K562 (cell line): ENCODE measurements at regions not wholly inside any gene's neighbourhood (a gene's known extent, or its start where the extent isn't known, plus 50 kb on each side); places are given as distances from the start of the nearest gene placed in this dataset.

Experiments
- ATAC-seq: fragments of 200-7000 bp; cut with Tn5 transposase; 3 replicates; pipeline ENCODE4 v1.9.1; 2020; ENCODE audit warnings: moderate library complexity
- BruUV-seq: library from RNA; stranded (reverse); fragments of 400-500 nt; replicated peaks from 2 replicates; lab custom pipeline; 2021; lab: Mats Ljungman, UMichigan
- CTCF ChIA-PET: fragments of 300-600 bp; formaldehyde crosslinking; extraction: SDS; loops from one replicate; lab custom pipeline; 2021; ENCODE audit warnings: low intra/inter-chr PET ratio; lab: Yijun Ruan, JAX
- POLR2A ChIA-PET: fragments of 300-600, 350-650 bp; sonication (Branson Sonifier 250); formaldehyde crosslinking; extraction: SDS; loops from one replicate; lab custom pipeline; 2021; ENCODE audit warnings: antibody characterized with exemption, inconsistent platforms; lab: Yijun Ruan, JAX
- DNase-seq, 4 experiments: peaks; one replicate each; pipeline versions ENCODE4 v3.0.0 to v3.0.0-alpha.2; 2011 to 2018; ENCODE audit warnings: low spot score in 3 of 4, mixed read lengths in 3 of 4; ENCODE audit errors: extremely low read depth in 1 of 4
- FAIRE-seq: peaks from 2 replicates; lab custom pipeline; 2011; peaks lifted over from hg19 to GRCh38; lab: Jason Lieb, UNC
- H2AFZ ChIP-seq: 2 replicates; pipeline ENCODE4 v1.6.0; 2011; ENCODE audit warnings: low read depth, low read length, control low read depth, inconsistent platforms
- H3K27ac ChIP-seq: fragments of 200-600 bp; 3 replicates; pipeline ENCODE4 v1.8.0; 2011; ENCODE audit warnings: low read depth, mild to moderate bottlenecking, control low read depth, inconsistent platforms, low read length, moderate library complexity, mixed read lengths; ENCODE audit errors: extremely low read depth
- H3K27me3 ChIP-seq, 2 experiments: fragments of 300-600 bp in 1 of 2; 2 replicates in 1 of 2; 3 replicates in 1 of 2; pipeline versions ENCODE4 v1.6.0 to v1.8.0; 2011; ENCODE audit warnings: inconsistent platforms in 2 of 2, low read length in 2 of 2, mild to moderate bottlenecking in 1 of 2, mixed read lengths in 1 of 2, moderate library complexity in 1 of 2; ENCODE audit not compliant: control insufficient read depth in 2 of 2, insufficient read depth in 2 of 2
- H3K36me3 ChIP-seq: fragments of 300-600 bp; 3 replicates; pipeline ENCODE4 v1.8.0; 2011; ENCODE audit warnings: mild to moderate bottlenecking, low read length, inconsistent platforms; ENCODE audit not compliant: control insufficient read depth, insufficient read depth
- H3K4me1 ChIP-seq, 2 experiments: fragments of 200-600 bp in 1 of 2; replicated peaks in 1 of 2; 2 replicates in 1 of 2; 3 replicates in 1 of 2; pipeline versions ENCODE4 v1.5.1 to v1.8.0; 2011; ENCODE audit warnings: inconsistent platforms in 2 of 2, low read length in 2 of 2, mild to moderate bottlenecking in 1 of 2, mixed read lengths in 1 of 2, moderate library complexity in 1 of 2; ENCODE audit not compliant: control insufficient read depth in 2 of 2, insufficient read depth in 2 of 2
- H3K4me2 ChIP-seq: 2 replicates; pipeline ENCODE4 v1.6.1; 2011; ENCODE audit warnings: low read length, control low read depth, inconsistent platforms, mixed read lengths; ENCODE audit not compliant: insufficient read depth
- H3K4me3 ChIP-seq: fragments of 200-600 bp; sonication (generic), shearing (Covaris generic); 2 replicates; pipeline ENCODE4 v1.5.1; 2016; ENCODE audit warnings: control low read depth, inconsistent platforms
- H3K79me2 ChIP-seq: fragments of 200-600 bp; 3 replicates; pipeline ENCODE4 v1.8.0; 2011; ENCODE audit warnings: low read length, inconsistent platforms; ENCODE audit not compliant: control insufficient read depth, insufficient read depth
- H3K9ac ChIP-seq, 2 experiments: 2 replicates each; pipeline versions ENCODE4 v1.6.0 to v1.6.1; 2011; ENCODE audit warnings: low read depth in 2 of 2, low read length in 2 of 2, control low read depth in 1 of 2, inconsistent platforms in 1 of 2, mild to moderate bottlenecking in 1 of 2, mixed read lengths in 1 of 2; ENCODE audit not compliant: insufficient read depth in 1 of 2
- H3K9me1 ChIP-seq: one replicate; pipeline ENCODE4 v1.6.0; 2011; ENCODE audit warnings: inconsistent platforms, mild to moderate bottlenecking, low read length, moderate library complexity; ENCODE audit not compliant: control insufficient read depth, insufficient read depth
- H3K9me3 ChIP-seq: replicated peaks from 2 replicates; pipeline ENCODE4 v1.5.1; 2011; ENCODE audit warnings: low read depth, low read length, inconsistent platforms; ENCODE audit not compliant: control insufficient read depth, insufficient read depth
- H4K20me1 ChIP-seq: replicated peaks from 2 replicates; pipeline ENCODE4 v1.6.1; 2011; ENCODE audit warnings: low read length, inconsistent platforms, mixed read lengths; ENCODE audit not compliant: control insufficient read depth, insufficient read depth
- E2F1 ChIP-seq: sonication (generic); formaldehyde crosslinking; IDR thresholded peaks from 2 replicates; pipeline ENCODE4 v1.8.1; 2023; ENCODE audit warnings: mild to moderate bottlenecking, missing genetic modification reagents, moderate library complexity
- FIP1L1 ChIP-seq: fragments of 200-400 bp; formaldehyde crosslinking; IDR thresholded peaks from 2 replicates; pipeline ENCODE4 v1.6.1; 2018; ENCODE audit warnings: mild to moderate bottlenecking, low read depth, low read length; ENCODE audit not compliant: poor library complexity, severe bottlenecking
- FOXA3 ChIP-seq, 2 experiments: fragments of 450-650 bp in 1 of 2; sonication (generic) in 1 of 2; formaldehyde crosslinking; IDR thresholded peaks in 1 of 2; conservative IDR thresholded peaks in 1 of 2; 2 replicates each; pipeline versions ENCODE4 v1.4.0 to v1.8.0; 2020 to 2022; ENCODE audit warnings: mild to moderate bottlenecking in 2 of 2, missing genetic modification reagents in 1 of 2
- GABPA ChIP-seq: fragments of 200-800 bp; sonication (Bioruptor generic); conservative IDR thresholded peaks from 2 replicates; pipeline ENCODE4 v1.6.1; 2016; ENCODE audit warnings: low read depth, missing genetic modification characterization, missing compliant biosample characterization
- GABPB2 ChIP-seq: fragments of 250-450 bp; sonication (Bioruptor Pico); conservative IDR thresholded peaks from 2 replicates; pipeline ENCODE4 v1.5.1; 2021; ENCODE audit warnings: mild to moderate bottlenecking
- HDAC1 ChIP-seq, 2 experiments: fragments of 450-650 bp; IDR thresholded peaks; 2 replicates each; pipeline ENCODE4 v1.6.1; 2016 to 2017; ENCODE audit warnings: inconsistent platforms in 1 of 2, mild to moderate bottlenecking in 1 of 2, moderate library complexity in 1 of 2
- HDAC3 ChIP-seq: fragments of 450-650 bp; IDR thresholded peaks from 2 replicates; pipeline ENCODE4 v1.6.1; 2018; ENCODE audit warnings: borderline replicate concordance, mild to moderate bottlenecking, moderate library complexity; ENCODE audit not compliant: partially characterized antibody
- HIVEP1 ChIP-seq: fragments of 250-450 bp; sonication (Bioruptor Pico); IDR thresholded peaks from 2 replicates; pipeline ENCODE4 v1.4.0; 2020; ENCODE audit warnings: mild to moderate bottlenecking
- HOXB6 ChIP-seq: fragments of 250-450 bp; sonication (Bioruptor Pico); IDR thresholded peaks from 2 replicates; pipeline ENCODE4 v1.5.1; 2022; ENCODE audit warnings: mild to moderate bottlenecking, borderline replicate concordance
- MCM3 ChIP-seq: fragments of 450-650 bp; IDR thresholded peaks from 2 replicates; pipeline ENCODE4 v1.6.1; 2016
- MYC ChIP-seq, 2 experiments: fragments of 250-450 bp in 1 of 2; sonication (Bioruptor Pico) in 1 of 2; IDR thresholded peaks; 2 replicates each; pipeline versions ENCODE4 v1.5.1 to v1.6.1; 2012 to 2021; ENCODE audit warnings: low read depth in 2 of 2, borderline replicate concordance in 1 of 2, improper control_type of control experiment in 1 of 2, low read length in 1 of 2, mild to moderate bottlenecking in 1 of 2, moderate library complexity in 1 of 2
- NR4A1 ChIP-seq, 2 experiments: fragments of 250-450 bp in 1 of 2; fragments of 450-650 bp in 1 of 2; sonication (Bioruptor Pico) in 1 of 2; IDR thresholded peaks; 2 replicates each; pipeline versions ENCODE4 v1.4.0 to v1.6.1; 2016 to 2020; ENCODE audit warnings: mild to moderate bottlenecking in 2 of 2, missing compliant biosample characterization in 1 of 2, missing genetic modification characterization in 1 of 2, moderate library complexity in 1 of 2
- XRCC3 ChIP-seq: fragments of 450-650 bp; IDR thresholded peaks from 2 replicates; pipeline ENCODE4 v1.6.1; 2017; ENCODE audit warnings: mild to moderate bottlenecking, moderate library complexity
- XRCC5 ChIP-seq: fragments of 200-400 bp; formaldehyde crosslinking; IDR thresholded peaks from 2 replicates; pipeline ENCODE4 v1.6.1; 2017; ENCODE audit warnings: low read depth, mild to moderate bottlenecking, low read length
- ZBTB17 ChIP-seq: fragments of 450-650 bp; formaldehyde crosslinking; IDR thresholded peaks from 2 replicates; pipeline ENCODE4 v1.4.0; 2020; ENCODE audit warnings: mild to moderate bottlenecking
- ZNF143 ChIP-seq: sonication (generic); formaldehyde crosslinking; IDR thresholded peaks from 2 replicates; pipeline ENCODE4 v1.9.0; 2022; ENCODE audit warnings: mild to moderate bottlenecking, missing genetic modification reagents
- WGBS: fragments of 100-300 bp; shearing (Covaris generic); methylation state at CpG from one replicate; pipeline ENCODE4 v1.1.6; 2016; ENCODE audit warnings: low coverage, mixed read lengths; ENCODE audit not compliant: insufficient coverage; ENCODE audit errors: missing lambda C conversion rate; 5-methylcytosine and 5-hydroxymethylcytosine counted together
- in situ Hi-C: fragments of 300-500 bp; cut with MboI; formaldehyde crosslinking; loops from 4 replicates; pipeline ENCODE4 v1.15.0; 2018; ENCODE audit warnings: inconsistent platforms, mixed read lengths
- intact Hi-C: fragments of 100-400 bp; cut with micrococcal nuclease; formaldehyde crosslinking; loops from 2 replicates; pipeline ENCODE4 v1.14.2; 2022

GRCh38 chr5:30768056-30768690, 425.3 kb upstream of the CDH6 start:
- H3K4me1 ChIP-seq = no peaks in the 10 kb centered on the region
- TF ChIP-seq HOXB6 = no peak
- no peak for TF ChIP-seq ZNF143 (CRISPR knock-in tag)
- TF ChIP-seq, all 486 proteins: peak for 0
- CTCF ChIA-PET = no interaction called here
- in situ Hi-C loops (no loop called here), intact Hi-C loops (no loop called here)
- no peaks in the 10 kb centered on the region for H3K79me2 ChIP-seq
- H3K4me3 ChIP-seq = no peak overlapping the region
- no peak for DNase-seq
- POLR2A ChIA-PET = no interaction called here
- no peak overlapping the region for H3K27ac ChIP-seq
- no peak overlapping the region for H3K9ac ChIP-seq
- FAIRE-seq = no peak
- H3K9me1 ChIP-seq = no peaks in the 10 kb centered on the region
- H4K20me1 ChIP-seq = no peaks in the 10 kb centered on the region
- ATAC-seq = no peak
- H3K27me3 ChIP-seq = no peaks in the 10 kb centered on the region
- H2AFZ ChIP-seq = no peak overlapping the region
- no TSS peak for BruUV-seq
- H3K9me3 ChIP-seq = no peaks in the 10 kb centered on the region
- no peaks in the 10 kb centered on the region for H3K36me3 ChIP-seq
- no peak overlapping the region for H3K4me2 ChIP-seq
- 0% methylated on average over 1 of the region's 1 CpG for WGBS

- WGBS = 0% methylated on average over 2 of the region's 2 CpGs
- ATAC-seq (no peak), FAIRE-seq (no peak), DNase-seq (no peak)
- H3K79me2 ChIP-seq = no peaks in the 10 kb centered on the region
- H2AFZ ChIP-seq = no peak overlapping the region
- no peaks in the 10 kb centered on the region for H3K27me3 ChIP-seq
- H3K4me1 ChIP-seq = no peaks in the 10 kb centered on the region
- no peaks in the 10 kb centered on the region for H4K20me1 ChIP-seq
- no TSS peak for BruUV-seq
- H3K36me3 ChIP-seq = no peaks in the 10 kb centered on the region
- H3K9me3 ChIP-seq = no peaks in the 10 kb centered on the region
- intact Hi-C loops (no loop called here), in situ Hi-C loops (no loop called here)
- H3K27ac ChIP-seq = no peak overlapping the region
- H3K9ac ChIP-seq = no peak overlapping the region
- ChIA-PET CTCF (no interaction called here), POLR2A (no interaction called here)
- H3K4me2 ChIP-seq = no peak overlapping the region
- no peaks in the 10 kb centered on the region for H3K9me1 ChIP-seq
- H3K4me3 ChIP-seq = no peak overlapping the region
- TF ChIP-seq FOXA3 (CRISPR knock-in tag; conservative IDR thresholded peaks at IDR 0.05 in 1 of 2, IDR thresholded peaks at IDR 0.05 in 1 of 2) (no peak), GABPA (tag) (no peak), HDAC1 (IDR thresholded peaks at IDR 0.05) (no peak), XRCC3 (no peak), NR4A1 (CRISPR knock-in tag; IDR thresholded peaks at IDR 0.05) (no peak), NR4A1 (tag; IDR thresholded peaks at IDR 0.05) (no peak), GABPB2 (no peak), ZBTB17 (CRISPR knock-in tag) (no peak), FIP1L1 (no peak), HDAC3 (no peak), HIVEP1 (CRISPR knock-in tag) (no peak), MYC (IDR thresholded peaks at IDR 0.05; ENCODE audit: low read depth, low read length) (no peak), MYC (CRISPR knock-in tag; IDR thresholded peaks at IDR 0.05; ENCODE audit: borderline replicate concordance, low read depth) (no peak), E2F1 (CRISPR knock-in tag) (no peak), XRCC5 (no peak), MCM3 (no peak)
Measured at GRCh38 chr5:30765706-30766105, 427.8 kb upstream of the CDH6 start.
